Stimulated activated CD8-positive, alpha-beta memory T cell treated with anti-CD3 and anti-CD28 coated beads, Interleukin-4, amount 100 ng/mL, for 1 hour (primary cell): ENCODE measurements at regions not wholly inside any gene's neighbourhood (a gene's known extent, or its start where the extent isn't known, plus 50 kb on each side); places are given as distances from the start of the nearest gene placed in this dataset.

ENCODE experiments used
- DNase-seq, 2 donors: peaks; one replicate each; pipeline ENCODE4 v3.0.0-alpha.2; 2020; ENCODE audit warnings: low read depth in 2 of 2, low spot score in 1 of 2

DNA sequence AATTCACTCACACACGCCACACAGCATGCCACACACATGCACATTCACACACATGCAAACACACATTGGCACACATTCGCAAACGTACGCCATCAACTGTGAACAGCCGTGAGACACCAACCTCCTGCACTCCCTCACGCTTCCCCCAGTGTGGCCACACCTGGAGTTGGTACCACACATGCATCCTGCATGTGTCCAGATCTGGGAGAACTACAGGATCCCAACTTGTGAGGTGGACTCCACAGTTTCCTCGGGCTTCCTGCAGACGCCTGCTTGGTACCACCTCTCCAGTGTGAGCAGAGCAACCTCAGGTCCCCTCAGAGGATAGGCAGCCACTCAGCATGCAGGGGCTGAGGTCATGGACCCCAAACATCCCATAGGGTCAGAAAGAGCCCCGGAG, 239.0 kb downstream of the EIPR1 start:
- no peak for DNase-seq

DNA sequence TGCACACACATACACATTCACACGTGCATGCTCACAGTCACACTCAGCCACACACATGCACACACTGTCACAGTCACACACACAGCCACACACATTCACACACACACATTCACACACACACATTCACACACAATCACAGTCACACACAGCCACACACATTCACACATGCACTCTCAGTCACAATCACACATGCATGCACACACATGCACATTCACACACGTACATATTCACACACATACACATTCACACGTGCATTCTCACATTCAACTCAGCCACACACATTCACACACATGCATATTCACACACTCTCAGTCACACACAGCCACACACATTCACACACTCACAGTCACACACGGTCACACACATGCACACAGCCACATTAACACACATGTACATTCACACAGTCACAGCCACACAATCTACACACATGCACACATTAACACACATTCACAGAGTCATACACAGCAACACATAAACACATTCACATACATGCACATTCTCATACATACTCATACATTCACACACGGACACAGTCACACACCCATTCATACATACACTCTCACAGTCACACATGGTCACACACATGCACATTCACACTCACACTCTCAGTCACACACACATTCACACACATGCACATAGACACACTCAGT, 239.8 kb downstream of the EIPR1 start:
- DNase-seq = no peak

DNA sequence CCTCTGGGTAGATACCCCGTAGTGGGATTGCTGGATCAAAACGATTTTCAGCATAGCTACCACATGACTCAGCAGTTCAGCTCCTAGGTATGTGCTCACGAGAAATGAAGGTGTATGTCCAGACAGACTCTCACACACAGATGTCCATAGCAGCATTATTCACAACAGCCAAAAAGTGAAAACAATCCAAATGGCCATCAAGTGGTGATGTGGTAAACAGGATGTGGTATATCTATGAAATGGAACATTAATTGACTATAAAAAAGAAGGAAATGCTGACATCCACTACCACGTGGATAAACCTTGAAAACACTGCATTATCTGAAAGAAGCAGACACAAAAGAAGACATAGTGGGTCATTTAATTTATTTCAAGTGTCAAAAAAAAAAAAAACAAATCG, 241.9 kb downstream of the EIPR1 start:
- DNase-seq = no peak

GRCh38 chr2:3134026-3134571, 243.5 kb downstream of the EIPR1 start:
- no peak for DNase-seq

DNA sequence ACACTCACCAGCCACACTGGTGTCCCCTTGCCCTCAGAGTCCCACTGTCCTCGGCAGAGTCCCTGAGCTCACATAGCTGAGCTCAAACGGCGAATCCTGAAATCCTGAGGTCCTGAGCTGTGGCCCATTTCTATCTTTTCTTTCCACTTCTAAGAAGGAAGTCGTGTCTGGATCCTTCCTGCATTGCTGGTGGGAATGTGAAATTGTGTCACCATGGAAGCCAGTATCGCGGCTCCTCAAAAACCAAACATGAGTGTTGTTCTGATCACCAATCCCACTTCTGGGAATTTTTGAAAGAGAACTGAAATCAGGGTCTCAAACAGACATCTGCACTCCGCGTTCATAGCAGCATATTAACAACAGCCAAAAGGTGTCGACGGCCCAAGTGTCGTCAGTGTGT, 244.7 kb downstream of the EIPR1 start:
- no peak for DNase-seq

GRCh38 chr2:3132466-3132865, 245.2 kb downstream of the EIPR1 start:
- DNase-seq = no peak

GRCh38 chr2:3131636-3132326, 245.8 kb downstream of the EIPR1 start:
- DNase-seq = no peak

DNA sequence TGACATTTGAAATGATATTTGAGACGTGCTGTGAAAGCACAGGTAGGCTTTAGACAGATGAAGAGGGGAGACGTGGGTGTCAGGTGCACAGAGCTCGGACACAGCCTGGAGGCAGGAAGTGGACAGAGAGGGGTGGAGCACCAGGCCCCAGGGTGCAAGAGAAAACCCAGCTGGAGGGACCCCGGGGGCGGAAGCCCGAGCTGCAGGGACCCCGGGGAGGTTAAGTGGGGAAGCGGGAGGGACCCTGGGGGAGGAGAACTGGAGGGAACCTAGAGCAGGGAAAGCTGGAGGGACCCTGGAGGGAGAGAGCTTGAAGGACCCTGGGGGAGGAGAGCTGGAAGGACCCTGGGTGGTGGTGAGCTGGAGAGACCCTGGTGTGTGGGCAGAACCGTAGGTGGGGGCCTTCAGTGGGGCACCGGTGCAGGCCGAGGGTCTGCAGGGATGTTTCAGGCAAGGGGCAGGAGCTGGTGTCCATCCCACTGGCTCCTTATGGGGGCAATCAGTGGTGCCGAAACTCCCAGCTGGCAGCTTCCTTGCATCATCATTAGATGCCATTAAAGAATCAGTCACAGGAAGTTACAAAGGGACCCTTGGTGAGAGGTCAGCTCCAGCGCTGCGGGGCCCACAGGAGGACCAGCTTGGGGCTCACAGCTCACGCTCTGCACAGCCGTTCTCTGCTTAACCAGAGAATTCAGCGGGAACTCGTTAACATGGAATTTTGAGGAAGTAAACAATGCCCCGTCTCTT, 246.6 kb downstream of the EIPR1 start:
- DNase-seq = no peak

GRCh38 chr2:3130444-3130843, 247.2 kb downstream of the EIPR1 start:
- no peak for DNase-seq

DNA sequence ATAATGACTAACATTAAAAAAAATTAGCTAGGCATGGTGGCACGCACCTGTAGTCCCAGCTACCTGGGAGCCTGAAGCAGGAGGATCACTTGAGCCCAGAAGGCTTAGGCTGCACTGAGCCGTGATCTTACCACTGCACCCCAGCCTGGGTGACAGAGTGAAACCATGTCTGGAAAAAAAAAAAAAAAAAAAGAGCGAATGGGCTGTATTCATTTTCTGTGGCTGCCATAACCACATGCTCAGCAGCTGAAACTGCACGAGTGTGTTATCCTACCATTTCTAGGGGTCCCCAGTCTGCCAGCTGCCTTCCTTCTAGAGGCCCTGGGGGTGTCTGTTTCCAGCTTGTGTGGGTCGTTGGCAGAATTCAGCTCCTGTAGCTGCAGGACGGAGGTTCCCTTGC, 247.8 kb downstream of the EIPR1 start:
- no peak for DNase-seq

DNA sequence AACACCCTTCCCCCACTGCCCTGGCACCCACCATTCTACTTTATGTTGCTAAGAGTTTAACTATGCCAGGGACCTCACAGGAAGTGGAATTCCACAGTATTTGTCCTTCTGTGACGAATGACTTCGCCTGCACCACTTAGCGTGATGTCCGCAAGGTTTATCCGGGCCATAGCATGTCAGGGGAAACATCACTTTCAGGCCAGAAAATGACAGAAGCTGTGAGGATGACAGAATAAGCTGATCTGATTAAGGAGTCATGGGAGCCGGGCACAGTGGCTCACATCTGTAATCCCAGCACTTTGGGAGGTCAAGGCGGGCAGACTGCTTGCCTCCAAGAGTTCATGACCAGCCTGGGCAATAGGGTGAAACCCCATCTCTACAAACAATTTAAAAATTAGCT, 248.8 kb downstream of the EIPR1 start:
- DNase-seq = no peak

GRCh38 chr2:3127710-3128109, 249.9 kb downstream of the EIPR1 start:
- DNase-seq = no peak

DNA sequence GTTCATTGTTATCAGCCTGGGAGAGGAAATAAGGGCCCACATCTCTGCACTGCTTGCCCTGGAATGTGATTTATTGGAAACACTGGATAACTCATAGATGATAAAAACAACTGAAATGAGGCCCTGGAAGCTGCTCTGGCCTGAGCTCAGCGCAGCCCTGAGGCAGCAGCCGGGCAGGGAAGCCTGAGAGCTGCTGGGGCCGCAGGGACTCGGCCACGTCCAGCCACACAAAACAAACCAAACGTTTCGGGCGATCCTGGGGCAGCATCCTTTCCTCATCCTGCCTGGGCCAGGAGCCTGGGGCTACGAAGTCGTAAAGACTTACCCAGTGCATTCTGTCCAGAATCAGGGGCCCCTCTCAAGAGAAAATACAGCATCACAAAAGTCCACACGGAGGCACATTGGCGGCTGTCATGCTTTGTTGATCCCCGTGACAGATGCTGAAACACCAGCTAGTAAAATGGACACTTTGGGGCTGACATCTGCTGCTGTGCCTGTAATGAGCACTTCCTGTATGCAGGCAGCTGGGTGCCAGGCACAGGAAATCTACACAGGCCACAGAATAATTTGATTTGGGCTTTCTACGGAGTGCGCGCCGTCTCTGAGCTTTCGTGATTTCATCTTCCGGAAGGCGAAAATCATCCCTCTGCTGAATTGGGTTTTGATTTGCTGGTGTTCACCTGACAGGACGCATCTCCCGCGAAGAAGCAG, 250.6 kb downstream of the EIPR1 start:
- DNase-seq = no peak

GRCh38 chr2:3126171-3126910, 251.3 kb downstream of the EIPR1 start:
- no peak for DNase-seq

DNA sequence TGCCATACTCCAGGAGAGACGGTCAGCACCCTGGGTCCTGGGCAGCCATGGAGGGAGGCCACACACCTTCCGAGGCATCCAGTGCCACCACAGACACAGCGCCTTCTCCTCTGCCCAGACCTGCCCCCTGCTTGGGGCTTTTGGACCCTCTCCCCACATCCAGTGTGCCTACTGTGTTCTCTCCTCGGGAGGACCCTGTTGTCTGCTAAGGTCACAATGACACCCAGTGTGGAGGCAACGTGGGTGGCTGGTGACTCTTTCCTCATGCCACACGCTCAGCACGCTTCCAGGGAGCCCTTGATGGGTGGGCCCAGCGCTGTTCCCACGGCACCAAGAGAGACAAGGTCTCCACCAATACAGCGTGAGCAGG, 251.9 kb downstream of the EIPR1 start:
- no peak for DNase-seq

- DNase-seq = no peak
Observed at GRCh38 chr2:3125001-3125760, 252.4 kb downstream of the EIPR1 start.

- DNase-seq = no peak
Observed at GRCh38 chr2:3122525-3122924, 255.1 kb downstream of the EIPR1 start.

DNA sequence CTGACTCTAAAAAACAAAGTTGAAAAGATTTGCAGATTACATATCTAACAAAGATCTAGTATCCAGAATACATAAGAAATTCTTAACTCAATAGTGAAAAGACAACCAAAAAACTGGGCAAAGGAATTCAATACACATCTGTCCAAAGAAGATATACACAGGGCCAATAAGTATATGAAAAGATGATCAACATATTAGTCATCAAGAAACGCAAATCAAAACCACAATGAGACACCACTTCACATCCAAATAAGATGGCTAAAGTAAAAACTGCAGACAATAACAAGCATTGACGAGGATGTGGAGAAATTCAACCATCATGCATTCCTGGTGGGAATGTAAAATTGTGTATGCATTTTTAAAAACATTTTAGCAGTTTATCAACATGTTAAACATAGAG, 256.0 kb downstream of the EIPR1 start:
- no peak for DNase-seq

GRCh38 chr2:3117650-3118216, 259.9 kb downstream of the EIPR1 start:
- DNase-seq = no peak

DNA sequence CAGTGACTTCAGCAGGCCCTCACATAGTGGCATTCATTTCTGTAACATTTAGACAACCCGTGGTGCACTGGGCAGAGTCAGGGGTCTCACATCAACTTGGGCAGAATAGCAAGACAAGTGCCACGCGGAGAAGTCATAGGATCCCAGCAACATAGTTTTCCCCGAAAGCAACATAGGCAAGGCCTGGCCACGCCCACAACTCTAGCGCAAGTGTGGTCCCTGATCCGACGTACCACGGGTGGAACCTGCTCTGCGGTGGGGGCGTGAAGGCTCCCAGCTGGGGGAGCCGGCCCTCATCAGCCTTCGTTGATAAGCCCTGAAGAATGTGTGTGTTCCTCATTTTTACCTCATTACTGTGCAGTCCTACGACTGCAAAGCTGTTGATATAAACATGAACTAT, 261.2 kb downstream of the EIPR1 start:
- DNase-seq = no peak
